Liver (tissue), 3 donors: ENCODE measurements at regions not wholly inside any gene's neighbourhood (a gene's known extent, or its start where the extent isn't known, plus 50 kb on each side); places are given as distances from the start of the nearest gene placed in this dataset.

Experiments used
- FOXA1 ChIP-seq: IDR thresholded peaks from 2 replicates; pipeline ENCODE4 v1.6.1; 2016; ENCODE audit warnings: antibody characterized with exemption
- SP1 ChIP-seq: IDR thresholded peaks from 2 replicates; pipeline ENCODE4 v1.6.1; 2018; ENCODE audit warnings: antibody characterized with exemption, mild to moderate bottlenecking
- TAF1 ChIP-seq: conservative IDR thresholded peaks from 2 replicates; pipeline ENCODE4 v1.6.1; 2016; ENCODE audit warnings: antibody characterized with exemption, mild to moderate bottlenecking
- YY1 ChIP-seq: IDR thresholded peaks from 2 replicates; pipeline ENCODE4 v1.6.1; 2016; ENCODE audit warnings: antibody characterized with exemption, mild to moderate bottlenecking
- TF ChIP-seq, protein P1 (sequence below): fragments of 150-350 bp; IDR thresholded peaks from 2 replicates; pipeline ENCODE4 v1.5.1; 2017; ENCODE audit warnings: improper control_type of control experiment, low read depth, low read length; ENCODE audit not compliant: missing input control
- TF ChIP-seq, protein P2 (sequence below): IDR thresholded peaks from 2 replicates; pipeline ENCODE4 v1.6.1; 2016; ENCODE audit warnings: antibody characterized with exemption
- donor health status: healthy.
- donor health status: healthy.

DNA sequence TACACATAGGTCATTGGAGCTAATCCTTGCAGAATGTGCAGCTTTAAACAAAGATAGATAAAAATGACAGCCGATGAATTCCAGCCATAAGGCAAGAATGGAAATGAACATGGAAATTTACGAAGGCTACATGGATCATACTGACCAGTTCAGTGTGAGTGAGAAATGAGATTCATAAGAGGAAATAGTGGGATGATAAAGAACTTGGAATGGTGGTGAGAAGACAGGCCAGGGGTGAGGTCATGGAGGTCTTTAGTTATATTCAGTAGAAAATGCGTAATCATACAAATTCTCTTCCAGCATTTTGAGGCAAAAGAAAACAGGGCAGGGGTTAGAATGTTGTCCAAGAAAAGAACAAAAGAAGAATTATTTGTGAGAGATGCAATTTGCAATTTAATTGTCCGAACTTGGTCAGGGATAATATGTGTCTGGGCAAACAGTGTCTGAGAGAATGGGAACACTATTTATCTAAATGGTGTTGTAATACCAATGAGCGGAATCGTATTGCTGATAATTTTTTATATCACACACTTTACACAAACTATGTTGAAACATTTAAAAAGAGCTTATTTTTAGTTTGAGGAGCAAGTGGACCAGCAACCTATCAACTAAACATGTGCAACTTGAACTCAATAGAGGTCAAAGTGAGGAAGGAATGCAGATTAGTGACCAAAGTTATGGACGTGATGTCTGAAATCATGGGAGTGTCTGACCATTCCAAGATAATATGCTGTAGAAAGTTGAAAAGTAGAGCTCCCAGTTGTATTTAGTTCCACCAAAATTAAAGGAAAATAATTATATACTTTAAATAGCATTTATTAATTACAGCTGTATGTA is 739.0 kb upstream of the NCAM2 start:
- TF ChIP-seq, protein P1, sequence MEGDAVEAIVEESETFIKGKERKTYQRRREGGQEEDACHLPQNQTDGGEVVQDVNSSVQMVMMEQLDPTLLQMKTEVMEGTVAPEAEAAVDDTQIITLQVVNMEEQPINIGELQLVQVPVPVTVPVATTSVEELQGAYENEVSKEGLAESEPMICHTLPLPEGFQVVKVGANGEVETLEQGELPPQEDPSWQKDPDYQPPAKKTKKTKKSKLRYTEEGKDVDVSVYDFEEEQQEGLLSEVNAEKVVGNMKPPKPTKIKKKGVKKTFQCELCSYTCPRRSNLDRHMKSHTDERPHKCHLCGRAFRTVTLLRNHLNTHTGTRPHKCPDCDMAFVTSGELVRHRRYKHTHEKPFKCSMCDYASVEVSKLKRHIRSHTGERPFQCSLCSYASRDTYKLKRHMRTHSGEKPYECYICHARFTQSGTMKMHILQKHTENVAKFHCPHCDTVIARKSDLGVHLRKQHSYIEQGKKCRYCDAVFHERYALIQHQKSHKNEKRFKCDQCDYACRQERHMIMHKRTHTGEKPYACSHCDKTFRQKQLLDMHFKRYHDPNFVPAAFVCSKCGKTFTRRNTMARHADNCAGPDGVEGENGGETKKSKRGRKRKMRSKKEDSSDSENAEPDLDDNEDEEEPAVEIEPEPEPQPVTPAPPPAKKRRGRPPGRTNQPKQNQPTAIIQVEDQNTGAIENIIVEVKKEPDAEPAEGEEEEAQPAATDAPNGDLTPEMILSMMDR = no peak
- no peak for TF ChIP-seq SP1
- no peak for TF ChIP-seq TAF1
- no peak for TF ChIP-seq FOXA1
- TF ChIP-seq, protein P2, sequence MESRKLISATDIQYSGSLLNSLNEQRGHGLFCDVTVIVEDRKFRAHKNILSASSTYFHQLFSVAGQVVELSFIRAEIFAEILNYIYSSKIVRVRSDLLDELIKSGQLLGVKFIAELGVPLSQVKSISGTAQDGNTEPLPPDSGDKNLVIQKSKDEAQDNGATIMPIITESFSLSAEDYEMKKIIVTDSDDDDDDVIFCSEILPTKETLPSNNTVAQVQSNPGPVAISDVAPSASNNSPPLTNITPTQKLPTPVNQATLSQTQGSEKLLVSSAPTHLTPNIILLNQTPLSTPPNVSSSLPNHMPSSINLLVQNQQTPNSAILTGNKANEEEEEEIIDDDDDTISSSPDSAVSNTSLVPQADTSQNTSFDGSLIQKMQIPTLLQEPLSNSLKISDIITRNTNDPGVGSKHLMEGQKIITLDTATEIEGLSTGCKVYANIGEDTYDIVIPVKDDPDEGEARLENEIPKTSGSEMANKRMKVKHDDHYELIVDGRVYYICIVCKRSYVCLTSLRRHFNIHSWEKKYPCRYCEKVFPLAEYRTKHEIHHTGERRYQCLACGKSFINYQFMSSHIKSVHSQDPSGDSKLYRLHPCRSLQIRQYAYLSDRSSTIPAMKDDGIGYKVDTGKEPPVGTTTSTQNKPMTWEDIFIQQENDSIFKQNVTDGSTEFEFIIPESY = no peak
- TF ChIP-seq YY1 = no peak
